ENCODE measurements at regions not wholly inside any gene's neighbourhood (a gene's known extent, or its start where the extent isn't known, plus 50 kb on each side); places are given as distances from the start of the nearest gene placed in this dataset.
"Not testable (repeated sequence)": the region's sequence is repeated elsewhere in the genome, so short reads cannot be mapped to it uniquely, and the experiment has no call there.

DNA sequence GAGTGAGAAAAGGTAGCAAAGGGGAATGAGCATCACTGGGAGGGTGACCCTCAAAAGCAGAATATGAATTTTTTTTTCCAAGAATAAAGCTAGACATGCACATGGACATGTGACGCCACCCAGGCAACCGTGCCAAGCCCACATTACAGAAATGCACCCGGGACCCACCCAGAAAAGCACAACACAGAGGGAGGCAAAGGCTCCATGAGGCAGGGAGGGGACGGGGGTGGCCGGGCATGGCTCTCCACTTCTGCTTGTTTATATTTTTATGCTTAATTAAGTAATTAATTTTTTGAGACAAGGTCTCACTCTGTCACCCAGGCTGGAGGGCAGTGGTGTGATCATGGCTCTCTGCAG, 1524.3 kb downstream of the BRD1 start:
- DNase-seq (ENCODE audit: low read depth, low spot score) = no peak

DNA sequence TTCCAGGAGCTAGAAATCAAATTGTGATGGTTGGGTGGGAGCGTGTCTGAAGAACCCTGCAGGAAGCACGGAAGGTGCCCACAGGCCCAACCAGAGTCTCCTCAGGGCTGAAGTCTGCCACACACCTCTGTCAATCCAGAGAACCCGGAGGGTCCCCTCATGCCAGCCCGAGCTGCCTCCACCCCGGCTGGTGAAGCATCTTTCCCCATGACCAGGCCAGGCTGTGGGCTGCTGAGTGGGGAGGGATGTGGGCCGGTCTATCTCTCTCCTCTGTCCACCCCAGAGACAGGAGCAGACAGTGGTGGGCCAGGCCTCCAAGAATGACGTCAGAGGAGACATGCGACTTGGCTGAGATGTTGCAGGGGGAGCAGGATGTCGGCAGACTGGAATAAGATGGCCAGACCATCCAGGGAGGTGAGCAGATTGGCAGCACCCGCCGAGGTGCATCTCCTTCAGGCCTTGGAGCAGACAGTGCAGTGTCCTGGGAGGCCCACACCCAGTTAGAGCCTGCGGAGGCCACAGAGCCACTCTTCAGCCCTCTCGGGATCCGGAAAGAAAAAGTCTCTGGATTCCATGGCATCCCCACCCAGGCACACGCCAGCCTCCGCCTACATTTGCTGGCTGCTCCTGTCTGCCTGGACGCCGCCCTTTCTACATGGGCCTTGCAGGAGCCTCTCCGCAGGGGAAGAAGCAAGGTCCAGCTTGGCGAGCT, 1524.9 kb downstream of the BRD1 start:
- no peak for DNase-seq (ENCODE audit: low read depth, low spot score)

DNA sequence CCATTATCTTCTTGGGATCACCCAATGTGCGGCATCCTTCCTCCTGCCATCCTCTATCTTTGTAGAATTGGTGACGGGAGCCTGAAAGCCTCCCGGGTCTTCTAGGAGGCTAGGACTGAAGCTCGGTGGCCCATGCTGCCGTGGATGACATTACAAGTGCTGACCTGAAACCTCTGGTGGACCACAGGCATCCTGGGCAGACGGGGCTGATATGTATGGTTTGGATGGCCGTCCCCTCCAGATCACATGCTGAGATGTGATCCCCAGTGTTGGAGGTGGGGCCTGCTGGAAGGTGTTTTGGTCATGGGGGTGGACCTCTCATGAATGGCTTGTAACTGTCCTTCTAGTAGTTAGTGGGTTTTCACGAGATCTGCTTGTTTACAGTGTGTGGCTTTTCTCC, 1525.8 kb downstream of the BRD1 start:
- no peak for DNase-seq (ENCODE audit: low read depth, low spot score)

DNA sequence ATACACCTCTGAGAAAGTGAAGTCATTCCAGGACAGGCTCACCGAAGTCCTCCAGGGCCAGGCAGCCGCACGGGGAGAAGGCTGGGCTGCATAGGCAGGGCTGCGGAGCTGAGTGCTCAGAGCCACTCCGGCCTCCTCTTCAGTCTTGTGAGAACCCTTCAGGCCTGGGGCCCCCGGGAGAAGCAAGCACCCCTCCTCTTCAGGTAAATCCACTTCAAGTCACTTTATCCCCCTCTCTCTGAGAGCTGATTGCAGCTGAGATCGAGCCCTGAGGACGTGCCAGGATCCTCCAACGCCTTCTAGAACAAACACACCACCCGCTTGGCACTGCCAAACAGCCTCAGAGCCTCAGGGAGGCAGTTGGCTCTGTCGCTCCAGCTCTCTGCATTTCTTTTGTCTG, 1526.3 kb downstream of the BRD1 start:
- DNase-seq (ENCODE audit: low read depth, low spot score) = no peak

DNA sequence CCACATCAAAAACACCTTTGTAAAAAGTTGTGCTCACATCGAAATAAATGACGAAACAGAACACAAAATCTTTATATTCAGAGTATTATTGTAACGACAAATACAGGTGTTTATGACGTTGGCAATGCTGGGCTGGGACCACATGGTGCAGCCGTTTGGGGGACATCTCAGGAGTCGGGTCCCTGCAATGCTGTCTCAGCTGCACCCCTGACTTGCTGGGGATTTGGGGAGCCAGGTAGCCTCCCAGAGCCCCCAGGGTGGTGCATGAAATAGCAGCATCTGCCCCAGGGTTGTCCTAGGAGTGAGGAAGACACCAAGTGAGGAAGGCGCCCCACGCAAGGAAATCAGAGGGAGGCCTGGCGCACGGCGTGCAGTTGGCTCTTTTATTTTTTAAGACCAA, 1526.8 kb downstream of the BRD1 start:
- no peak for DNase-seq (ENCODE audit: low read depth, low spot score)

DNA sequence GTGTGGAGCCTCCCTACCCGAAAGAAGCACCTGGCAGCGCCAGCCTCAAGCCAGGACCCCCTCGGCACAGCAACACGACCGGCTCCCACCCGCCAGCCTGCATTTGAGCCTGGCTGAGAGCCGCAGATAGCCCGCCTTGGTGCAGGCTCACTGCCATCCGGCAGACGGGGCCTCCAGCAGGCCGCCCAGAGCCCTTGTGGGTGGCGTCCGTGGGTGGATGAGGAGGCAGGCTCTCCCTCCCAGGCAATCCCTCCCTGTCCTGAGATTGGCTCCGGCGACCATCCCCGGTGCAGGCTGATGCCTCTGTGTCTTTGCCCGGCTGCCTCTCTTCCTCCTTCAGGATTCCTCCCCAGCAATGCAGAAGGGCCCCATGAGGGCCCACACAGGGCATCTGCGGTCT, 1527.9 kb downstream of the BRD1 start:
- no peak for DNase-seq (ENCODE audit: low read depth, low spot score)

DNA sequence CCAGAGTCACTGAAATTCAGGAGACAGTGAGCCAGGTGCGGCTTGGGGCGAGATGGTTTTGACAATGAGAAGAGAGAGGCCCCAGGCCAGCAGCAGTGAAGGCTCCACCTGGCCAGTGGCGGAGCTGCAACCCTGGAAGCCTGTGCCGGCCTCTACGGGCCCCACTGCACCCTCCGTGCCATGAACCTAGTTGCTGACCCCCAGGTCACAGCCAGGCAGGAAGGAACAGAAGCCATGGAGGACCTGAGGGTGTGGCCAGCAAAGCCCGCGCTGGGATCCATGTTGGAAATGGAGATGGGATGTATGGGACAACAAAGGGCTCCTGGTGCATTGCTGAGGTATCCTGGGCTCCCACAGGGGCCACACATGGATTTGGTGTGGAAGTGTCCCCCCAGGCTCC, 1528.5 kb downstream of the BRD1 start:
- DNase-seq (ENCODE audit: low read depth, low spot score) = no peak

DNA sequence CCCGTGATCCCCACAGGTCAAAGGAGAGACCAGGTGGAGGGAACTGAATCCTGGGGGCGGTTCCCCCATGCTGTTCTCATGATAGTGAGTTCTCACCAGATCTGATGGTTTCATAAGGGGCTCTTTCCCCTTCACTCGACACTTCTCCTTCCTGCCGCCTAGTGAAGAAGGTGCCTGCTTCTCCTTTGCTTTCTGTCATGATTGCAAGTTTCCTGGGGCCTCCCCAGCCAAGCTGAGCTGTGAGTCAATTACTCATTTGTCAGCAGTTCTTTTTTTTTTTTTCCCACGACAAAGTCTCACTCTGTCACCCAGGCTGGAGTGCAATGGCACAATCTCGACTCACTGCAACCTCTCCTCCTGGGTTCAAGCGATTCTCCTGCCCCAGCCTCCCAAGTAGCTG, 1530.4 kb downstream of the BRD1 start:
- DNase-seq (ENCODE audit: low read depth, low spot score) = no peak

DNA sequence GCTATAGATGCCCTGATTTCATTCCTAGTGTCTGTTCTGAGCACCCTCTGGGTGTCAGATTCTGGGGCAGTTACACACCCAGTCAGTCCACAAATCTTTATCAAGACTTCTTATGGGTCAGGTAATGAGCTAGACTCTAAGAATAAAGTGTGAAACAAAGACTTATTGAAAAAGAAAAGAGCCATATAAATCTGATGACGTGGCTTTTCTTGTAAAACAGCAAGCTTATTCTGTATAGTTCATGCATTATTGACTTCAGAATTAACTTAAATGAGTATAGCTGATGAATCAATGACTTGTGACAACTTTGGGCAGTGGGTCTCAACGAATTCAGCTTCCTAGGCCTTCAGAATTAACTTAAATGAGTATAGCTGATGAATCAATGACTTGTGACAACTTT, 1527.5 kb downstream of the TBC1D22A start:
- not testable (repeated sequence) for DNase-seq (ENCODE audit: low read depth, low spot score)

DNA sequence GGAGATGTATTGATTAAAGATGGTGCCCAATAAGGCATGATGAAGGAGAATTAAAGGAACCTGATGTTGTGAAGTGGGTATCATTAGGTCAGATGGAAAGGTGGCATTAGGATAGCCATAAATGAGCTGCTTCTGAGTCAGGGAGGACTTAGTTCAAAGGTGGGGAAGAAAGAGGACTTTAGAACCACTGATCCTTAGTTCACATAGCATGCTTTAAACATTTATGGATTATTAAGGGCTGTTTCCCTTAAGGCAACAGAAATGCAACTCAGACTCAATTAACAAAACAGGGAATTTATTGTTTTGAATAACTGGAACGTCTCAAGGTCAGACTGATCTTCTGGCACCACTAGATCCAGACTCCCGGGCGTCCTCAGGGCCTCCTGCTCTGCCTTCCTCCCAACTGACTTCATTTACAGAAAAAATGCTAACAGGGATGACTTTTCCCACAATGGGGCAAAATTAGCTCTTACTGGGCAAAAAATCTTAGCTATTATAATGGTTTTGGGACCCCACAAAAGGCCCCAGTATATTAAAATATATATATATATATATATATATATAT, 1526.0 kb downstream of the TBC1D22A start:
- no peak for DNase-seq (ENCODE audit: low read depth, low spot score)

DNA sequence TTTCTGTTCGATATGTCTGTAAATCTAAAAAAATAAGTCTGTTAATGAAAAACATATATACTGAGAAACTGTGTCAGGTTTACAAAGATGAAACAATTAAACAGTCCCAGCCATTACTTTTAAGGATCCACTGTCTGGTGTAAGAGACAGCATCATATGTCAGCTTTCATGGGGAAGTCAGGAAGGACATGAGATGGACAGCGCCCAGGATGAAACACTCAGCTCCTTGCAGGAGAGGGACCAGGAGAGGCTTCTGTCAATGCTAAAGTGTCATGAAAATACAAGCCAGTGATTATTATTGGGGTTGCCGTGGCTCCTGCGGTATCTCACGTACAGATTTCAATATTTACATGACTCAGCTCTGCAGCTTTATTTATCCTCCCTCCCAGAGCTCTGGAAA, 1524.6 kb downstream of the TBC1D22A start:
- DNase-seq (ENCODE audit: low read depth, low spot score) = no peak

DNA sequence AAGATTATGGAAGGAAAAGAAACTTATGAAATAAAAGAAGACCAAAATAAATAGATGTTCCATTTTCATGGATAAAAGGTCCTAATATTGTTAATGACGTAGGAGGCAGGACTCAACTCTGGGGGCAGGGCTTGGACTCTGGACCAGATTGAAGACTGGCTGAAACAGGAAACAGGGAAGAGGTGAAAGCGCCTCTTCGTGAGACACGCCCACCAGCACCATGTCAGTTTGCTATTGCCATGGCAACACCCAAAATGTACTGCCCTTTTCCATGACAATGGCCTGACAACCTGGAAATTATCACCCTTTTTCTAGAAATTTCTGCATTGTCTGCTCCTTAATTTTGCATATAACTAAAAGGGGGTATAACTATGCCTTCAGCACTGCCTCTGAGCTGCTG, 1522.2 kb downstream of the TBC1D22A start:
- DNase-seq (ENCODE audit: low read depth, low spot score) = no peak

DNA sequence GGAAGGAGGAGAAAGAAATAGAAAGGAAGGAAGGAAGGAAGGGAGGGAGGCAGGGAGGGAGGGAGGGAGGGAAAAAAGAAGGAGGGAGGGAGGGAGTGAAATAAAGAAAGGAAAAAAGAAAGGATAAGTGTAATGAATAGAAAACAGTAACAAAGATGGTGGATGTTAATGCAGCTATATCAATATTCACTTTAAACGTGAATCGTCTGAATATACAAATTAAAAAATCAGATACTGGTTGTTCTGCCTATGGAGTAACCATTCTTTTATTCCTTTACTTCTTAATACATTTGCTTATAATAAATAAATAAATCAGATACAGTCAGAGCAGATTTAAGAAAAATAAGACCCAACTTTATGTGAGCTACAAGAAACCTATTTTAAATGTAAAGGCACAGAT, 1520.4 kb downstream of the TBC1D22A start:
- no peak for DNase-seq (ENCODE audit: low read depth, low spot score)

DNA sequence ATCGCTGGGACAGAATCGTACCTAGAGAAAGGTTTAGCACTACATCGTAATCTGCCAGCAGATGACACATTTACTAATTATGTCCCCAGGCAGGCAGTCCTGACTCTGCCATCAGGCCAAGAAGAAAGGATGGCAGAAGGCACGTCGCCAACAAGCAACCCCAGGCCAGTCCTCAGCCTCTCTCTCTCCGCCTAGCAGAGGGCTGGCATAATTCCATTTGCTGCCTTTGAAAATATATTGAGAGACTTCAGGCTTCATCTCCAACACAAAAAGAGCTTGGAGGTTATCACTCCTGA, 1517.0 kb downstream of the TBC1D22A start:
- DNase-seq (ENCODE audit: low read depth, low spot score) = no peak

DNA sequence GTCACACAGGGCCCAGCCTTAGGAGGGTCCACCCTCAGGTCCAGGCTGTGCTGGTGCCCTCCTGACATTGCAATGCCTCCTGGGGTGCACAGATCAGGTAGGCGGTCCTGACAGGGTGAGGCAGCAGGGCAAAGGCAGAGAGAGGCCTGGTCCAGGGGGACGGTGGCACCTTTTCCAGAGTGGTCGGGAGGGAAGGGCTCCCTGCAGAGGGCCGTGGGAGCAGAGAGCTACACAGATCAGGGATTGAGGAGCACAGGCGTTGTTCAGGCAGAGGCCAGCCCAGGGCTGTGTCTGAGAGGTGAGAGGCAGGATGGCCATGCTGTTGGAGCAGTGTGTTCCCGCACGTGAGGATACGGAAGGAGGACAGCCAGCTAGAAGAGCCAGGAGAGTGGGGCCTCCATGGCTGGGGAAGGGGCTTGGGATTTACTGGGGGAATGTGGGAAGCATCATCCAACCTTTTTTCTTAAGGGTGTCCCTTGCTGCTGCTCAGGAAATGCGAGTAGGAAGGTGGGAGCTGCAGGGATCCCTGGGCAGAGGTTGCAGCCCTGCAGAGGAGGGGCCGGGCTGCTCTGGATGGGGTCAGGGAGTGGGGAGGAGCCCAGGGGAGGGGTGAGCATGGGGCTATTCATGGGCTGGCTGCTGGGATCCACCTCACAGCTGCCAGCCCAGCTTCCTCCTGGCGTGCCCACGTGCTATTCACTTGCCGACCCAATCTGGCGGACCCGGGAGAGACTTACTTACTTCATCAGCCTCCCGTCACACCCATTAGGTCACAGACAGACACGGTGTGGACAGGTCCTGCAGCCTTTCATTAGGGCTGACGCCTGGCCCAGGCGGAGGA, 1516.4 kb downstream of the TBC1D22A start:
- DNase-seq (ENCODE audit: low read depth, low spot score) = no peak

DNA sequence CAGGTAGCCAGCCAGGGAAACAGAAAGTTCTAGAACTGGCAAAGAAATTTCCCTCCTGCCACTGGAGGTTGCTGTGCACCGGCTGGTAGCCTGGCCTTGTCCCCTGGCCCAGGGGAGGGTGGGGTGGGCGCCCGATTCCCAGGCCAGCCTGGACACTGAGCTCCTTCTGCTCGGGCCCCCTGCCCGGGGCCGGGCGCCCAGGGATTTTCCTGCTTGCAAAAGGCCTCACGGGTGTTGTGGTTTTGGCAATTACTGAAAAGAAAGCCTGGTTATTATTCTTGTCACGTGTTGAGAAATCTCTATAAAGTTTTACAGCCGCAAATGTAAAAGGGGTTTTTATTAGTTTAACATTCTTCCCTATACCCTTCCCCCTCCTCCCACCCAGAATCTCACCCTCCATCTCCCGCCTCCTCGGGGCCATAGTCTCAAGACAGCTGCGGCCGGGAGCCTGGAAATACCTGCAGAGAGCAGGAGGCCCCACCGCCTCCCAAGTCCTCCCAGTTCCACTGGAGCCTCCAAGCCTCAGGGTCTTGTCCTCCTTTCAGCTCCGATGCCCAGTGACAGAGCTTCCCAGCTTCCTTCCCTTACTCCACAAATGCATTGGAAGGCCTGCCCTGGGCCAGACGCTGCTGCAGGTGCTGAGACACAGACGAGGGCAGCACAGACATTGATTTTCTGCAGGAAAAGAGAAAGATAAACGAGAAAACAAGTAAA, 1515.6 kb downstream of the TBC1D22A start:
- no peak for DNase-seq (ENCODE audit: low read depth, low spot score)

DNA sequence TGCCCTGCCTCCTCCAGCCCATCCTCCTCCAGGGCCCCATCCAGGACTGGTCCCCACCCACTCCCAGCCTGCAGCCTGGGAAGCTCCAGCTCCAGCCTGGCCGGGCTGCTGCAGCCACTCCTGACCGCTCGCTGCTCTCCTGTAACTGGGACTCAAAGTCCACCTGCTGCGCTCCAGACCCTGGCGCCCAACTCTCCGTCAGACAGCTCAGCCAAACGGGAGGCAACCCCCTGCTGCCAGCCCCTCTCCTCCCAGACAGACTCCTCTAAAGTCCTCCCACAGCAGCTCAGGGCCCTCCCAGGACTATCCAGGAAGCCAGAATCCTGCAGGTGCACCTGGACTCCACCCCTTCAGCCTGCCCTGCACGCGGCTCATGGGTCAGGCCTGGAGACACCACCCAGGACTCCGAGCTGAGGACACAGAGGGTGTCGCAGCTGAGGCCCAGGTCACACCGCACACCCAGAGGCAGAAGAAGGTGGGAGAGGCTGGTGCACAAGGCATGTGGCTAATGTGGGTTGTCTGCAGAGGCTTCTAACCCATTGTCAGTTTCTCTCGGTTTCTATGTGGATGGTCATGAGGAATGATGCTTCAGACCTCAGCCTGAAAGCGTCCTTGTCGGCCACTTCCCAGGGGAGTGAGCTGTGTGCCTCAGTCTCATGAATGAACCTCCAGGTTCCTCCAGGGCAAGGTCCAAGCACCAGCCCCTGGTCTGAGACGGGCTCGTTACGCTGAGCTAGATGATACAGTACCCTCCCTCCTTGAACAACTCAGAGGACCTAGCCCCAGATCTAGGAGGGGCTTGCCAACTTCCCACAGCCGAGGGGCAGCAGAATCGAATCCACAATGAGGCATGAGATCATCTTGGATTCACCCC, 1514.8 kb downstream of the TBC1D22A start:
- DNase-seq (ENCODE audit: low read depth, low spot score) = no peak

DNA sequence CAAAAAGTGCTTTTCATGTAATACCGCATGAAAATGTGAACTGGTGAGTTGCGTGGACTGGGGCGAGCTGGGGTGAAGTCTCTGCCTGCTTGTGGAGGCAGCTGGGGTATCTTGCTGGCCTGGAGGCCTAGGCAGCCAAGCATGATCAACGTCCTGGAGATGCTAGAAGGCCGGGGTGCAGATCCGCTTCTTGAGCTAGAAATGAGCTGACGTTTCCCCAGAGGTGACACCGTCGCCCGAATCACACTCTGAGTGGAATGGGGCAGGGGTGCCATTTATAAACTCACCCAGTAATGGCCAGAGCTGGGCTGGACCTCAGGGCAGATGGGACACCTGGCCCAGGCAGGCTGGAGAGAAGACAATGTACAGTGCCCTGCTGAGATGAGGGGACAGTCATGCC, 1513.0 kb downstream of the TBC1D22A start:
- no peak for DNase-seq (ENCODE audit: low read depth, low spot score)

DNA sequence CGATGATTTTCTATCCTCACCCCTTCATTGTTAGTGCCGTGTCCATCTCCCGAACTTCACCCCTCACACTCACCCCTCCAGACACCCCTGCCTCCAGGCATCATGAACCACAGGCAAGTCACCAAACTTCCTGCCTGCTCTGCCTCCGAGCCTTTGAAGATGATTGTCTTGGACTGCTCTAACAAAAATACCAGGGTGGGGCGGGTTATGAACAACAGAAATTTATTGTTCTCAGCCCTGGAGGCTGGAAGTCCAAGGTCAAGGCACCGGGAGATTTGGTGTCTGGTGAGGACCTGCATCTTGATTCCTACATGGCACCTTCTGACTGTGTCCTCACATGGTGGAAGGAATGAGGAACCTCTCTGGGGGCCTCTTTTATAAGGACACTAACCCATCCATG, 1508.3 kb downstream of the TBC1D22A start:
- no peak for DNase-seq (ENCODE audit: low read depth, low spot score)

DNA sequence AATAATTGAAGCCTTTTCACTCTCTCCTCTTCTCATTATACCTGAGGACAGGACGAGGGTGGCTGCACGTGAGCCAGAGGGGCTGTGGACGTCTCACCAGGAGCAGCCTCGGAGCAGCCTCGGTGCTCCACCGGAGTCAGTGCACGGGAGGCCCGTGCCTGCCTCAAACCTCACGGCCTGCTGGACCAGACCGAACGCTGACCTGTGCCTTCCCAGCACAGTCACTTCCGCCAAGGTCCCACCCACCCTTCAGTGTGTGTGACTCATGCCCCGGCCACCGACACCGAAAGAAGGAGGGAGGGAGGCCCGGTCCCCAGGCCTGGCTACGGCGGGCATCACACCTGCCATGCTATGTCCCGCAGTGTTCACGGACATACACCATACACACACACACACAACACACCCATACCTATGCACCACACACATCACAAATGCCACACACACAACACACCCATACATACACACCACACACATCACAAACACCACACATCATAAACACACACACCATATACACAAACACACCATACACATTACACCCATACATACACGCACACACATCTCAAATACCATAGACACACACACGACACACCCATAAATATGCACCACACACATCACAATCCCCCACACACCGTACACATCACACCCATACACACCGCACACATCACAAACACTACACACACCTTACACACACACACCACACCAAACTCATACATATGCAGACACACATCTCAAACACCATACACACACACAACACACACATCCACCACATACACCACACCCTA, 1506.5 kb downstream of the TBC1D22A start:
- DNase-seq (ENCODE audit: low read depth, low spot score) = no peak

DNA sequence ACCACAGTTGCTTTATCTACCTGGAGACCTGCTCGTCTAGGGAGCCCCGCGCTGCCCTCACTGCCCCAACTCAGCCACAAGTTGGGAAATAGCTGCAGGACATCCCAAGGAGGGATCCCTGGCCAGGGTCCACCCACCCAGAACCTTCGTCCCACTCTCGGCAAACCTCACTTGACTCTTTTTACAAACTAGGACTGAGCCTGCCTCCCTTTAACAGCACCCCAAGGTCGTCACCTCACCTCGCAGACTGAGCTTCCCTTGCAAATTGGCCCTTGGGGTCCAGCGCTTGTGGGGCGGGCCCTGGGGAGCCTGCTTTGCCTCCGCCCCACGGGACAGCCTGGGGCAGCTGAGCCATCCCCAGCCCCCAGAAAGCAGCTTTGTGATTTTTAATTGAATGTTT, 1505.8 kb downstream of the TBC1D22A start:
- DNase-seq (ENCODE audit: low read depth, low spot score) = no peak
